GM12878 (cell line): ENCODE measurements at regions not wholly inside any gene's neighbourhood (a gene's known extent, or its start where the extent isn't known, plus 50 kb on each side); places are given as distances from the start of the nearest gene placed in this dataset.

ENCODE experiments used
- ATAC-seq: fragments of 200-7000 bp; cut with Tn5 transposase; 3 replicates; pipeline ENCODE4 v1.9.1; 2020; ENCODE audit warnings: mild to moderate bottlenecking, moderate library complexity
- BruUV-seq: library from RNA; stranded (reverse); fragments of 400-500 nt; replicated peaks from 2 replicates; lab custom pipeline; 2021; lab: Mats Ljungman, UMichigan
- CTCF ChIA-PET: fragments of 300-600 bp; sonication (Branson Sonifier 250); formaldehyde crosslinking; extraction: SDS; loops from one replicate; lab custom pipeline; 2021; ENCODE audit warnings: inconsistent platforms; lab: Yijun Ruan, JAX
- POLR2A ChIA-PET: fragments of 350-600 bp; formaldehyde crosslinking; extraction: SDS; loops from one replicate; lab custom pipeline; 2021; ENCODE audit warnings: inconsistent platforms; lab: Charles Lee
- RAD21 ChIA-PET: fragments of 300-600 bp; sonication (Branson Sonifier 250); formaldehyde crosslinking; loops from one replicate; lab custom pipeline; 2023; ENCODE audit warnings: antibody characterized with exemption; ENCODE audit not compliant: unreplicated experiment; lab: Charles Lee
- SMC1A ChIA-PET: fragments of 300-600 bp; sonication (Branson Sonifier 250); formaldehyde crosslinking; loops from one replicate; lab custom pipeline; 2023; ENCODE audit not compliant: unreplicated experiment, uncharacterized antibody; lab: Charles Lee
- DNase-seq: peaks from one replicate; pipeline ENCODE4 v3.0.0-alpha.2; 2011; ENCODE audit warnings: low read depth, low spot score
- FAIRE-seq: peaks from 3 replicates; lab custom pipeline; 2011; peaks lifted over from hg19 to GRCh38; lab: Jason Lieb, UNC
- H2AFZ ChIP-seq: 2 replicates; pipeline ENCODE4 v1.6.0; 2011; ENCODE audit warnings: low read depth, low read length, control low read depth; ENCODE audit not compliant: control insufficient read depth
- H3K27ac ChIP-seq: 2 replicates; pipeline ENCODE4 v1.5.1; 2011; ENCODE audit warnings: control low read depth; ENCODE audit not compliant: control insufficient read depth, insufficient read depth
- H3K27me3 ChIP-seq, 2 experiments: replicated peaks in 1 of 2; 2 replicates each; pipeline versions ENCODE4 v1.6.0 to v1.6.1; 2011; ENCODE audit warnings: low read length in 1 of 2; ENCODE audit not compliant: control insufficient read depth in 2 of 2, insufficient read depth in 2 of 2
- H3K36me3 ChIP-seq, 2 experiments: 2 replicates each; pipeline ENCODE4 v1.5.1; 2011; ENCODE audit warnings: low read length in 1 of 2; ENCODE audit not compliant: control insufficient read depth in 2 of 2, insufficient read depth in 2 of 2
- H3K4me1 ChIP-seq: 2 replicates; pipeline ENCODE4 v1.6.1; 2011; ENCODE audit warnings: mild to moderate bottlenecking, low read length, moderate library complexity, mixed read lengths; ENCODE audit not compliant: control insufficient read depth, insufficient read depth
- H3K4me2 ChIP-seq: 2 replicates; pipeline ENCODE4 v1.6.0; 2011; ENCODE audit warnings: control low read depth; ENCODE audit not compliant: control insufficient read depth, insufficient read depth
- H3K4me3 ChIP-seq: fragments of 200-600 bp; sonication (generic); 2 replicates; pipeline ENCODE4 v1.5.1; 2016
- H3K79me2 ChIP-seq: 2 replicates; pipeline ENCODE4 v1.6.0; 2011; ENCODE audit warnings: low read length; ENCODE audit not compliant: control insufficient read depth, insufficient read depth
- H3K9ac ChIP-seq: 2 replicates; pipeline ENCODE4 v1.8.0; 2011; ENCODE audit warnings: low read length, control low read depth, mixed read lengths; ENCODE audit not compliant: control insufficient read depth, insufficient read depth
- H3K9me3 ChIP-seq: replicated peaks from 3 replicates; pipeline ENCODE4 v1.5.1; 2011; ENCODE audit warnings: mild to moderate bottlenecking, low read length; ENCODE audit not compliant: control insufficient read depth, insufficient read depth
- H4K20me1 ChIP-seq: 2 replicates; pipeline ENCODE4 v1.6.0; 2011; ENCODE audit not compliant: control insufficient read depth, insufficient read depth
- CEBPZ ChIP-seq: fragments of 150-350 bp; IDR thresholded peaks from 2 replicates; pipeline ENCODE4 v1.6.1; 2016; ENCODE audit warnings: low read depth, low read length
- GABPA ChIP-seq: IDR thresholded peaks from 2 replicates; pipeline ENCODE4 v1.6.1; 2014; ENCODE audit warnings: antibody characterized with exemption, low read depth, mild to moderate bottlenecking, inconsistent platforms
- MYB ChIP-seq: fragments of 150-350 bp; IDR thresholded peaks from 2 replicates; pipeline ENCODE4 v1.6.1; 2014; ENCODE audit warnings: mild to moderate bottlenecking, low read depth, low read length, borderline replicate concordance
- PML ChIP-seq: IDR thresholded peaks from 2 replicates; pipeline ENCODE4 v1.6.1; 2012; ENCODE audit warnings: low read length, inconsistent platforms
- POLR2A ChIP-seq: IDR thresholded peaks from 2 replicates; pipeline ENCODE4 v1.6.1; 2011; ENCODE audit warnings: low read depth, mild to moderate bottlenecking, low read length
- SPI1 ChIP-seq: IDR thresholded peaks from 2 replicates; pipeline ENCODE4 v1.6.1; 2011; ENCODE audit warnings: low read depth, mild to moderate bottlenecking, low read length, moderate library complexity, borderline replicate concordance; ENCODE audit not compliant: insufficient read depth
- ZBTB33 ChIP-seq: fragments of 450-650 bp; IDR thresholded peaks from 2 replicates; pipeline ENCODE4 v1.6.1; 2017; ENCODE audit warnings: mild to moderate bottlenecking
- WGBS: methylation state at CpG from one replicate; pipeline ENCODE4 v1.1.6; 2016; ENCODE audit warnings: low lambda C conversion rate; ENCODE audit not compliant: insufficient replicate concordance, insufficient coverage; ENCODE audit errors: missing lambda C conversion rate; 5-methylcytosine and 5-hydroxymethylcytosine counted together
- in situ Hi-C: fragments of 300-500 bp; cut with MboI; formaldehyde crosslinking; loops from 9 replicates; pipeline ENCODE4 v1.14.3; 2018; ENCODE audit warnings: mixed read lengths
- intact Hi-C: fragments of 100-400 bp; cut with micrococcal nuclease; formaldehyde crosslinking; loops from one replicate; pipeline ENCODE4 v1.14.2; 2022; ENCODE audit not compliant: unreplicated experiment

GRCh38 chr14:45716572-45716971 is 463.6 kb upstream of the MIS18BP1 start:
- Histone ChIP-seq H3K79me2 (no peaks in the 10 kb centered on the region), H3K4me3 (no peak overlapping the region), H4K20me1 (no peaks in the 10 kb centered on the region), H3K27ac (no peak overlapping the region), H3K4me2 (no peak overlapping the region), H3K9me3 (no peaks in the 10 kb centered on the region), H2AFZ (no peak overlapping the region), H3K9ac (no peak overlapping the region), H3K27me3 (no peaks in the 10 kb centered on the region), H3K36me3 (no peaks in the 10 kb centered on the region), H3K4me1 (no peaks in the 10 kb centered on the region)
- CTCF ChIA-PET, result interaction anchor here (0.7 to 2.0 kb wide), 6 partner anchors 9 to 93 kb away, joined by 3 to 8 read pairs (median 5); no protein-coding TSS in a partner anchor
- WGBS, result 70% methylated on average over 9 of the region's 9 CpGs
- in situ Hi-C loops, result no loop called here
- ATAC-seq (no peak; the same call in 2 of the 3 replicates), DNase-seq (no peak), FAIRE-seq (no peak)
- RAD21 ChIA-PET, result interaction anchor here (0.8 to 2.2 kb wide), 3 partner anchors 9 to 93 kb away, joined by 3 to 10 read pairs (median 4); no protein-coding TSS in a partner anchor
- SMC1A ChIA-PET, result interaction anchor here (1.0 to 5.3 kb wide), 8 partner anchors 11 to 93 kb away, joined by 3 to 25 read pairs (median 5); no protein-coding TSS in a partner anchor
- TF ChIP-seq ZBTB33 (peak; percentile 91; the same call in 1 of the 2 replicates), GABPA (no peak)
- POLR2A ChIA-PET, result interaction anchor here (1.6 to 1.9 kb wide), 2 partner anchors 11 kb away, joined by 4 to 7 read pairs; no protein-coding TSS in a partner anchor
- intact Hi-C loops, result no loop called here
- no TSS peak for BruUV-seq

- Histone ChIP-seq H3K9ac (no peak overlapping the region), H3K9me3 (no peaks in the 10 kb centered on the region), H3K4me2 (no peak overlapping the region), H4K20me1 (no peaks in the 10 kb centered on the region), H3K36me3 (no peaks in the 10 kb centered on the region), H3K4me3 (no peak overlapping the region), H3K27ac (no peak overlapping the region), H2AFZ (no peak overlapping the region), H3K27me3 (no peaks in the 10 kb centered on the region), H3K4me1 (no peaks in the 10 kb centered on the region), H3K79me2 (no peaks in the 10 kb centered on the region)
- 88% methylated on average over 1 of the region's 1 CpG for WGBS
- FAIRE-seq (no peak), ATAC-seq (no peak), DNase-seq (no peak)
- no TSS peak for BruUV-seq
- TF ChIP-seq MYB (no peak), PML (no peak), SPI1 (no peak), POLR2A (no peak), CEBPZ (no peak)
- in situ Hi-C loops, result no loop called here
- CTCF ChIA-PET, result interaction anchor here (0.7 to 2.0 kb wide), 6 partner anchors 8 to 93 kb away, joined by 3 to 8 read pairs (median 5); no protein-coding TSS in a partner anchor
- SMC1A ChIA-PET, result interaction anchor here (1.0 to 5.3 kb wide), 7 partner anchors 9 to 93 kb away, joined by 3 to 25 read pairs (median 6); no protein-coding TSS in a partner anchor
- POLR2A ChIA-PET, result interaction anchor here (0.6 to 1.6 kb wide), 2 partner anchors 12 kb away, joined by 3 to 4 read pairs; no protein-coding TSS in a partner anchor
- intact Hi-C loops, result no loop called here
- RAD21 ChIA-PET, result interaction anchor here (0.8 to 2.2 kb wide), 3 partner anchors 8 to 93 kb away, joined by 3 to 10 read pairs (median 4); no protein-coding TSS in a partner anchor
Observed at GRCh38 chr14:45715946-45716345, 462.9 kb upstream of the MIS18BP1 start.
